ENCODE measurements at regions not wholly inside any gene's neighbourhood (a gene's known extent, or its start where the extent isn't known, plus 50 kb on each side); places are given as distances from the start of the nearest gene placed in this dataset.

GRCh38 chr3:10628891-10629670, 123.7 kb upstream of the ATP2B2 start:
- Mint-ChIP-seq H3K27ac (no peak overlapping the region), H3K9me3 (no peaks in the 10 kb centered on the region)

GRCh38 chr3:10629671-10630040, 124.3 kb upstream of the ATP2B2 start:
- H3K27ac Mint-ChIP-seq = no peak overlapping the region
- peaks cover 3% of the 10 kb centered on the region for H3K27me3 Mint-ChIP-seq (ENCODE audit: insufficient read depth)
- Histone ChIP-seq H3K4me3 (ENCODE audit: low read length) (no peak overlapping the region), H3K27me3 (ENCODE audit: control insufficient read depth, insufficient read depth, low read length, poor library complexity, severe bottlenecking) (no peaks in the 10 kb centered on the region), H3K9me3 (ENCODE audit: control insufficient read depth, low read length) (no peaks in the 10 kb centered on the region), H3K36me3 (ENCODE audit: control insufficient read depth, insufficient read depth, low read length) (no peaks in the 10 kb centered on the region), H3K9ac (ENCODE audit: extremely low read depth, low read length, poor library complexity, severe bottlenecking) (no peak overlapping the region), H3K4me1 (ENCODE audit: control insufficient read depth, insufficient read depth, low read length) (no peaks in the 10 kb centered on the region), H3K27ac (ENCODE audit: low read depth, low read length) (no peak overlapping the region)
- no peak for DNase-seq
- H3K36me3 Mint-ChIP-seq (ENCODE audit: low read depth) = no peaks in the 10 kb centered on the region
- TF ChIP-seq CTCF (conservative IDR thresholded peaks at IDR 0.05) = no peak
- no peaks in the 10 kb centered on the region for H3K9me3 Mint-ChIP-seq
- WGBS, 2 experiments (ENCODE audit: insufficient coverage in 1 of 2, insufficient read length in 1 of 2) = 94 to 97% methylated on average over 5 to 7 of the region's 7 CpGs
- H3K4me1 Mint-ChIP-seq = peaks cover 8% of the 10 kb centered on the region
- no peak overlapping the region for H3K4me3 Mint-ChIP-seq

More at GRCh38 chr3:10628891-10629670, 123.7 kb upstream of the ATP2B2 start:
- no peak for TF ChIP-seq CTCF (conservative IDR thresholded peaks at IDR 0.05)
- H3K9ac ChIP-seq (ENCODE audit: extremely low read depth, low read length, poor library complexity, severe bottlenecking) = no peak overlapping the region
- Mint-ChIP-seq H3K4me3 (no peak overlapping the region), H3K36me3 (ENCODE audit: low read depth) (no peaks in the 10 kb centered on the region), H3K27me3 (ENCODE audit: insufficient read depth) (peaks cover 3% of the 10 kb centered on the region), H3K4me1 (peaks cover 8% of the 10 kb centered on the region)
- no peaks in the 10 kb centered on the region for H3K27me3 ChIP-seq (ENCODE audit: control insufficient read depth, insufficient read depth, low read length, poor library complexity, severe bottlenecking)
- no peaks in the 10 kb centered on the region for H3K36me3 ChIP-seq (ENCODE audit: control insufficient read depth, insufficient read depth, low read length)
- no peak overlapping the region for H3K4me3 ChIP-seq (ENCODE audit: low read length)
- H3K9me3 ChIP-seq (ENCODE audit: control insufficient read depth, low read length) = no peaks in the 10 kb centered on the region
- 94 to 95% methylated on average over 23 to 30 of the region's 30 CpGs for WGBS, 2 experiments (ENCODE audit: insufficient coverage in 1 of 2, insufficient read length in 1 of 2)
- no peak overlapping the region for H3K27ac ChIP-seq (ENCODE audit: low read depth, low read length)
- DNase-seq = no peak
- no peaks in the 10 kb centered on the region for H3K4me1 ChIP-seq (ENCODE audit: control insufficient read depth, insufficient read depth, low read length)

- WGBS, 2 experiments (ENCODE audit: insufficient coverage in 1 of 2, insufficient read length in 1 of 2) = 83 to 94% methylated on average over 1 of the region's 1 CpG
These were observed 125.8 kb upstream of the ATP2B2 start for GRCh38 chr3:10631224-10631623.

More at GRCh38 chr3:10631224-10631623, 125.8 kb upstream of the ATP2B2 start:
- TF ChIP-seq CTCF (conservative IDR thresholded peaks at IDR 0.05) = no peak
- Histone ChIP-seq H3K4me3 (ENCODE audit: low read length) (no peak overlapping the region), H3K36me3 (ENCODE audit: control insufficient read depth, insufficient read depth, low read length) (no peaks in the 10 kb centered on the region), H3K27me3 (ENCODE audit: control insufficient read depth, insufficient read depth, low read length, poor library complexity, severe bottlenecking) (no peaks in the 10 kb centered on the region), H3K9ac (ENCODE audit: extremely low read depth, low read length, poor library complexity, severe bottlenecking) (no peak overlapping the region), H3K9me3 (ENCODE audit: control insufficient read depth, low read length) (no peaks in the 10 kb centered on the region), H3K27ac (ENCODE audit: low read depth, low read length) (no peak overlapping the region), H3K4me1 (ENCODE audit: control insufficient read depth, insufficient read depth, low read length) (no peaks in the 10 kb centered on the region)
- Mint-ChIP-seq H3K27ac (no peak overlapping the region), H3K4me1 (peaks cover 8% of the 10 kb centered on the region), H3K4me3 (no peak overlapping the region), H3K27me3 (ENCODE audit: insufficient read depth) (peaks cover 3% of the 10 kb centered on the region), H3K9me3 (no peaks in the 10 kb centered on the region), H3K36me3 (ENCODE audit: low read depth) (no peaks in the 10 kb centered on the region)
- no peak for DNase-seq
